D721Med (cell line): ENCODE measurements at regions not wholly inside any gene's neighbourhood (a gene's known extent, or its start where the extent isn't known, plus 50 kb on each side); places are given as distances from the start of the nearest gene placed in this dataset.

Source experiments
- DNase-seq: peaks from one replicate; pipeline ENCODE4 v3.0.0; 2011; ENCODE audit warnings: low spot score; ENCODE audit not compliant: insufficient read length
- FAIRE-seq: peaks from 2 replicates; lab custom pipeline; 2011; peaks lifted over from hg19 to GRCh38; lab: Jason Lieb, UNC
- CTCF ChIP-seq: IDR thresholded peaks from 2 replicates; pipeline ENCODE4 v1.5.1; 2012; ENCODE audit warnings: mild to moderate bottlenecking, control low read depth; ENCODE audit not compliant: insufficient read depth; ENCODE audit errors: missing control alignments

GRCh38 chr15:27681038-27681437, 418.1 kb downstream of the OCA2 start:
- no peak for FAIRE-seq
- TF ChIP-seq CTCF = peak; percentile 29
- no peak for DNase-seq

GRCh38 chr15:27679731-27680471, 419.2 kb downstream of the OCA2 start:
- no peak for DNase-seq
- TF ChIP-seq CTCF = no peak
- no peak for FAIRE-seq

- no peak for DNase-seq
- FAIRE-seq = no peak
- TF ChIP-seq CTCF = no peak
Observed at GRCh38 chr15:27679203-27679602, 419.9 kb downstream of the OCA2 start.

GRCh38 chr15:27677951-27678350, 421.2 kb downstream of the OCA2 start:
- TF ChIP-seq CTCF = no peak
- no peak for FAIRE-seq
- no peak for DNase-seq

GRCh38 chr15:27676647-27677046, 422.5 kb downstream of the OCA2 start:
- TF ChIP-seq CTCF = no peak
- DNase-seq (no peak), FAIRE-seq (no peak)

- FAIRE-seq = no peak
- TF ChIP-seq CTCF = no peak
Observed at GRCh38 chr15:27675571-27675970, 423.5 kb downstream of the OCA2 start.

GRCh38 chr15:27674826-27675225, 424.3 kb downstream of the OCA2 start:
- TF ChIP-seq CTCF = no peak
- no peak for FAIRE-seq
- DNase-seq = no peak

More at GRCh38 chr15:27675571-27675970, 423.5 kb downstream of the OCA2 start:
- DNase-seq = no peak
